HEK293 (cell line): ENCODE measurements at regions not wholly inside any gene's neighbourhood (a gene's known extent, or its start where the extent isn't known, plus 50 kb on each side); places are given as distances from the start of the nearest gene placed in this dataset.

Experiments used
- GLI4 ChIP-seq: fragments of 450-650 bp; formaldehyde crosslinking; IDR thresholded peaks from 2 replicates; pipeline ENCODE4 v1.5.1; 2016; ENCODE audit warnings: missing biosample characterization, missing genetic modification characterization
- KLF9 ChIP-seq: fragments of 450-650 bp; formaldehyde crosslinking; IDR thresholded peaks from 2 replicates; pipeline ENCODE4 v1.5.1; 2016; ENCODE audit warnings: missing biosample characterization, missing genetic modification characterization, low read depth
- REST ChIP-seq: fragments of 450-650 bp; formaldehyde crosslinking; IDR thresholded peaks from 2 replicates; pipeline ENCODE4 v1.5.1; 2016; ENCODE audit warnings: missing biosample characterization, missing genetic modification characterization
- ZNF146 ChIP-seq: fragments of 450-650 bp; formaldehyde crosslinking; IDR thresholded peaks from 2 replicates; pipeline ENCODE4 v1.5.1; 2016; ENCODE audit warnings: missing biosample characterization, missing genetic modification characterization
- ZNF174 ChIP-seq: fragments of 450-650 bp; formaldehyde crosslinking; IDR thresholded peaks from 2 replicates; pipeline ENCODE4 v1.5.0; 2017; ENCODE audit warnings: missing biosample characterization, mild to moderate bottlenecking, missing genetic modification characterization
- ZNF274 ChIP-seq, 2 experiments: fragments of 200-500 bp in 1 of 2; fragments of 450-650 bp in 1 of 2; sonication (Bioruptor generic) in 1 of 2; formaldehyde crosslinking in 1 of 2; IDR thresholded peaks; 2 replicates each; pipeline versions ENCODE4 v1.5.1 to v1.6.1; 2014 to 2016; ENCODE audit warnings: borderline replicate concordance in 1 of 2, inconsistent platforms in 1 of 2, low read length in 1 of 2, missing biosample characterization in 1 of 2, missing genetic modification characterization in 1 of 2
- ZNF350 ChIP-seq: fragments of 450-650 bp; formaldehyde crosslinking; IDR thresholded peaks from 2 replicates; pipeline ENCODE4 v1.5.0; 2017; ENCODE audit warnings: missing biosample characterization, mild to moderate bottlenecking, missing genetic modification characterization
- ZNF658 ChIP-seq: fragments of 450-650 bp; formaldehyde crosslinking; IDR thresholded peaks from 2 replicates; pipeline ENCODE4; 2016; ENCODE audit warnings: missing biosample characterization, missing genetic modification characterization
- ZNF830 ChIP-seq: fragments of 450-650 bp; IDR thresholded peaks from 2 replicates; pipeline ENCODE4 v1.5.0; 2018; ENCODE audit warnings: missing biosample characterization, missing genetic modification characterization, low read depth, mild to moderate bottlenecking, moderate library complexity
- TF ChIP-seq, protein P1 (sequence below): fragments of 450-650 bp; formaldehyde crosslinking; IDR thresholded peaks from 2 replicates; pipeline ENCODE4 v1.5.1; 2016; ENCODE audit warnings: missing biosample characterization, missing genetic modification characterization
- TF ChIP-seq, protein P2 (sequence below): fragments of 450-650 bp; formaldehyde crosslinking; IDR thresholded peaks from 2 replicates; pipeline ENCODE4 v1.5.1; 2016; ENCODE audit warnings: missing biosample characterization, missing genetic modification characterization, low read depth

- TF ChIP-seq, protein P1, sequence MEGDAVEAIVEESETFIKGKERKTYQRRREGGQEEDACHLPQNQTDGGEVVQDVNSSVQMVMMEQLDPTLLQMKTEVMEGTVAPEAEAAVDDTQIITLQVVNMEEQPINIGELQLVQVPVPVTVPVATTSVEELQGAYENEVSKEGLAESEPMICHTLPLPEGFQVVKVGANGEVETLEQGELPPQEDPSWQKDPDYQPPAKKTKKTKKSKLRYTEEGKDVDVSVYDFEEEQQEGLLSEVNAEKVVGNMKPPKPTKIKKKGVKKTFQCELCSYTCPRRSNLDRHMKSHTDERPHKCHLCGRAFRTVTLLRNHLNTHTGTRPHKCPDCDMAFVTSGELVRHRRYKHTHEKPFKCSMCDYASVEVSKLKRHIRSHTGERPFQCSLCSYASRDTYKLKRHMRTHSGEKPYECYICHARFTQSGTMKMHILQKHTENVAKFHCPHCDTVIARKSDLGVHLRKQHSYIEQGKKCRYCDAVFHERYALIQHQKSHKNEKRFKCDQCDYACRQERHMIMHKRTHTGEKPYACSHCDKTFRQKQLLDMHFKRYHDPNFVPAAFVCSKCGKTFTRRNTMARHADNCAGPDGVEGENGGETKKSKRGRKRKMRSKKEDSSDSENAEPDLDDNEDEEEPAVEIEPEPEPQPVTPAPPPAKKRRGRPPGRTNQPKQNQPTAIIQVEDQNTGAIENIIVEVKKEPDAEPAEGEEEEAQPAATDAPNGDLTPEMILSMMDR (tag by site-specific recombination): no peak
- no peak for TF ChIP-seq ZNF658 (tag by site-specific recombination)
- no peak for TF ChIP-seq KLF9
- no peak for TF ChIP-seq ZNF830 (tag by site-specific recombination)
- no peak for TF ChIP-seq GLI4 (tag by site-specific recombination)
- no peak for TF ChIP-seq ZNF146 (tag by site-specific recombination)
- no peak for TF ChIP-seq REST (tag by site-specific recombination)
- TF ChIP-seq ZNF174: no peak
- TF ChIP-seq, protein P2, sequence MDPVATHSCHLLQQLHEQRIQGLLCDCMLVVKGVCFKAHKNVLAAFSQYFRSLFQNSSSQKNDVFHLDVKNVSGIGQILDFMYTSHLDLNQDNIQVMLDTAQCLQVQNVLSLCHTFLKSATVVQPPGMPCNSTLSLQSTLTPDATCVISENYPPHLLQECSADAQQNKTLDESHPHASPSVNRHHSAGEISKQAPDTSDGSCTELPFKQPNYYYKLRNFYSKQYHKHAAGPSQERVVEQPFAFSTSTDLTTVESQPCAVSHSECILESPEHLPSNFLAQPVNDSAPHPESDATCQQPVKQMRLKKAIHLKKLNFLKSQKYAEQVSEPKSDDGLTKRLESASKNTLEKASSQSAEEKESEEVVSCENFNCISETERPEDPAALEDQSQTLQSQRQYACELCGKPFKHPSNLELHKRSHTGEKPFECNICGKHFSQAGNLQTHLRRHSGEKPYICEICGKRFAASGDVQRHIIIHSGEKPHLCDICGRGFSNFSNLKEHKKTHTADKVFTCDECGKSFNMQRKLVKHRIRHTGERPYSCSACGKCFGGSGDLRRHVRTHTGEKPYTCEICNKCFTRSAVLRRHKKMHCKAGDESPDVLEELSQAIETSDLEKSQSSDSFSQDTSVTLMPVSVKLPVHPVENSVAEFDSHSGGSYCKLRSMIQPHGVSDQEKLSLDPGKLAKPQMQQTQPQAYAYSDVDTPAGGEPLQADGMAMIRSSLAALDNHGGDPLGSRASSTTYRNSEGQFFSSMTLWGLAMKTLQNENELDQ (tag by site-specific recombination): no peak
- TF ChIP-seq ZNF350 (tag by site-specific recombination): no peak
- no peak for TF ChIP-seq ZNF274 (IDR thresholded peaks at IDR 0.05; ENCODE audit: low read length)
- no peak for TF ChIP-seq ZNF274 (tag by site-specific recombination; IDR thresholded peaks at IDR 0.05; ENCODE audit: borderline replicate concordance)
These were observed 935.1 kb upstream of the MAP3K7 start for GRCh38 chr6:91521999-91522398.
